ENCODE measurements at regions not wholly inside any gene's neighbourhood (a gene's known extent, or its start where the extent isn't known, plus 50 kb on each side); places are given as distances from the start of the nearest gene placed in this dataset.
"Not testable (repeated sequence)": the region's sequence is repeated elsewhere in the genome, so short reads cannot be mapped to it uniquely, and the experiment has no call there.

DNA sequence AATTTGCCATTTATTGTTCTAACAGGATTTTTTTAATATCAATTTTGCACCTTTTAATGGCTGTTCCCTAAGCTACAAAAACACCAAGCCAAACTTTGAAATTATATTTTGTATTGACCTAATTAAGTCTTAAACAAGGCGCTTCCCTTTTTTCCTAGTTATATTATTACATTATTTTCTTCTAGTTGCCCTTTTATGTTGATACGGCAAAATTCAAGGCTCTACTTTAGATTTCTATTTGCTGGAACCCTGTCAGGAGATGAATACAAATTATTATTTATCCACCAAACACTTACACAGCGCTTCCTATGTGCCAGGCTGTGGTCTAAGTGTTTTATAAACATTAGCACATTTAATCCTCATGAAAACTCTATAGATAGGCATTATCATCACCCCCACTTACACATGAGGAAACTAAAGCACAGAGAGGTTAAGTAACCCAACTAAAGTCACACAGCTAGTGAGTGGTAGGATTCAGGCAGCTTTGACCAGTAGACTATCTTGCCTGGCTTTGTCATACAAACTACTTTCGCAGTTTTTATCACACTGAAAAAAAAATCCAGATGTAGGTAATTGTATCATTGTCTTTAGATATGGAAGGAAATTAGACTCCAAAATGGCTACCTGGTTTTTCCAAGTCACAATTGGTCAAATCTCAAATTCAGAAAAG lies 456.5 kb downstream of the STK39 start:
- DNase-seq, result no peak

- no peak for DNase-seq
These were observed 457.2 kb downstream of the STK39 start for GRCh38 chr2:167790189-167790588.

GRCh38 chr2:167787562-167787961 lies 459.8 kb downstream of the STK39 start:
- DNase-seq, result no peak

DNA sequence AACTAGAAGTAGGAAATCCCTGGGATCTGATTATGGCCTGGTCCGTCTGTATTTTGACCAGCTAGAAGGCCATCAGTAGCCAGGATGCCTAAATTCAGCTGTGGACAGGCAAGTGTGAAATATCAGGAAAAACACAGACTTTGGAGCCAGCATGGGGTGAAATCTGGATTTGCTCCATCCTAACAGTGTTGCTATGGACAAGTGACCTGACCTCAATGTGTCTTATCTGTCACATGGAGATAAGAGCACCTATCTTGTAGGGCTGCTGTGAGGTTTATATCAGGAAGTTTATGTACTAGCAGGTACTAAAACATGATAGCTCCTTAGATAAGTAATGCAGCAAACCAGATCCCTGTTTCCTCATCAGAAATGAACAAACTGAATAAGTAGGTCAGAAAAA lies 460.4 kb downstream of the STK39 start:
- no peak for DNase-seq

DNA sequence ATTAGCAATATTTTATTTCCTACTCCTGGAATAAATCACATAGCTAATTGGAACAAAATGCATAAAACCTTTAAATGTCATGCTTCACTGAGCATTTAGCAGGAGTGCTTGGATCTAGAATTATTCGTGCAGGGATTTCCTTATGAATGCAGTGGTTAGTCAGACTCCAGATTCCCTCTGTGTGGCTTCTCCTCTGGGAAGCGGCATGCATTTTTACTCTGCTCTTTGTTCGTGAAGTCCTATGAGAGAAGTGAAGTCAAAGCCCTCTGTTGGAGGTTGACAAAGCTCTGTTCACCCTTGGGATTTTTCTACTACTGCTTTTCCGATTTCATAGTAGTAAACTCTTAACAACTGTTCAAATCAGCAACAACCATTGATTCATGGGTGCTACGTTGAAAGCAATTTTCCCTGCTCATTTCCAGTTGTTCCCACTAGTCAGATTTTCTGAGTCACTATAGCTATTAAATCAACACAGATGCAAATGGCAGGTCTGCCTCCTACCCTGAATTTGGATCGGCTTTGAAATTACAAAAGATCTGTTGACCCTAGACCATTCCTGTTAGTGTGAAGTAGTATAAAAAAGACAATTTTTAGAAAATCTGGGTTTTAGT lies 461.7 kb downstream of the STK39 start:
- no peak for DNase-seq

GRCh38 chr2:167784084-167784425 lies 463.3 kb downstream of the STK39 start:
- no peak for DNase-seq

DNA sequence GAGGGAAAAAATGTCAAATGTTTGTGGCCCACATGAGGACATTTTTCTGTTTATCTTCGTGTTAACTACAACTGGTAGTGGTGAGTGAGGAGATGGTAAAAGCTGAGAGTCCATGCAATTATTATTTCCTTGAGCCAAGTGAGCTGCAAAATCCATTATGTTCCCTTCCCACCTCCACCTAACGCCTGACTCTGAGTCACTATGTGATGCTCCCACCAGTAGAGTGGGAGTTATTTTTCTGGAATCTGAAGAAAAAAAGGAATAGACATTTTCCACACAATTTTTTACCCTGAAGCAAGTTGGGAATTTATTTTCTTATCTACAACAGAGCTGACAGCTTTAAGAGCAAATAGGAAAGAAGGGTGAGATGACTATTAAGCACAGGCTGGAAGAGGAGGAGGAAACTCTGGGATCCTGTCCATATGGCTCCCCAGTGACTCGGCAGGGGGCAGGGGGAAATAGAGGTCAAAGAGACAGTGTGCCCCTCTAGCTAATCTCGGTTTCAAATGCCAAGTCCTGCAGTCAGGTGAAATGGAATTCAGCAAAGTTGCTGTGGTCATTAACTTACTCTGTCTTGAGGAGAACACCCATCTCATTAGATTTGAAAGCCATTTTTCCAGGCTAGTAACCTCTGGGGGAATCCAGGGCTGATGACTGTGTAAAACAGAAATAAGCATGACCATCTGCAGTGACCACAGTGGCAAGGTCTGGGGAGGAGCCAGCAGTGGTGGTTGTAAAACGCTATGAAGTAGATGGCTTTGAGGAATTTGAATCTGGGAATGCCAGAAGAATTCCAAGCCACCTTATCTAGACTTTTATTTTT lies 463.9 kb downstream of the STK39 start:
- DNase-seq, result no peak

GRCh38 chr2:167781629-167782028 lies 465.8 kb downstream of the STK39 start:
- DNase-seq, result not testable (repeated sequence)

GRCh38 chr2:167776359-167776758 lies 471.0 kb downstream of the STK39 start:
- DNase-seq, result no peak

DNA sequence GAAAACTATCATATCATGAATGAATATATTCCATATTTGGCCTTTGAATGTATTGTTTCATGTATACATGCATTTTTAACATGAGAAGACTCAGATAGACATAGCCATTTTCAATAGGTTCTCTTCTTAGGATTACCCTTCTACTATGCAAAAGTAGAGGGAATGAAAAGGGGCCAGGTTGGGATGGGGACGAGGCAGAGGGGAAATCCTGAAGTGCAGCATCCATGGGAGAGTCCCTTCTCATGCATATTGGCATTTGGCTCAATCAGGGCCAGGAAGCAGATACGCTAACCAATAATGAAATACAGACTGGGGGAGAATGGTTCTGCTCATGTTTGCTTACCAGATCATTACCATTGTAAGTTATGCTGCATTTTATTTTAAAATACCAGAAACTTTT lies 475.8 kb downstream of the STK39 start:
- no peak for DNase-seq

DNA sequence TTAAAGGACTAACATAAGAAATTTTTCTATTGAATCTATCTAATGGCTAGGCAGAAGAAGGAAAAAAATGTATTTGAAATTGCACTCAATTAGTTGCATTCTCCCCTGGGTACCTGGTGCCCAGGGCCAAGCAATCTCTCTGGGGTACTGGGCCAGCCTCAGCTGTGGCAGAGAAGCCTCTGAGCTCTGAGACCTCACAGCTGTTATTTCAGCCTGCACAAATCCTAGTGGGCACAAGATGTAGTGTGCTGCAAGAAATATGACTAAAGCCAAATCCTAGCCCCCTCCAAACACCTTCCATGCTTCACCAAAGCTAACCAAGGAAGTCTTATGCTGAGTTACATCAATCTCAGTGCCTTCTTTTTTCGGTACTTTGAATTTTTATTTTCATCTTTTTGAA lies 478.4 kb downstream of the STK39 start:
- no peak for DNase-seq

DNA sequence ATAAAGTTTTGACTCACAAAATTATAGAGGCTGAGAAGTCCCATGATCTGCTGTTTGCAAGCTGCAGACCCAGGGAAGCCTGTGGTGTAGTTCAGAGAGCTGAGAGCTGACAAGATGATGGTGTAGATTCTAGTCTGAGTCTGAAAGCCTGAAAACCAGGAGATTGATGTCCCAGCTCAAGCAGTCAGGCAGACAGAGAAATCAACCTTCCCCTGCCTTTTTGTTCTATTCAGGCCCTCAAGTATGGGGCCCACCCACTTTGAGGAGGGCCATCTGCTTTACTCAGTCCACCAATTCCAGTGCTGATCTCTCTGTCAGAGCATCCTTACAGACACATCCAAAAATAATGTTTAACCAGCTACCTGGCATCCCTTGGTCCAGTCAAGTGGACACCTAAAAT lies 479.6 kb downstream of the STK39 start:
- DNase-seq, result no peak

DNA sequence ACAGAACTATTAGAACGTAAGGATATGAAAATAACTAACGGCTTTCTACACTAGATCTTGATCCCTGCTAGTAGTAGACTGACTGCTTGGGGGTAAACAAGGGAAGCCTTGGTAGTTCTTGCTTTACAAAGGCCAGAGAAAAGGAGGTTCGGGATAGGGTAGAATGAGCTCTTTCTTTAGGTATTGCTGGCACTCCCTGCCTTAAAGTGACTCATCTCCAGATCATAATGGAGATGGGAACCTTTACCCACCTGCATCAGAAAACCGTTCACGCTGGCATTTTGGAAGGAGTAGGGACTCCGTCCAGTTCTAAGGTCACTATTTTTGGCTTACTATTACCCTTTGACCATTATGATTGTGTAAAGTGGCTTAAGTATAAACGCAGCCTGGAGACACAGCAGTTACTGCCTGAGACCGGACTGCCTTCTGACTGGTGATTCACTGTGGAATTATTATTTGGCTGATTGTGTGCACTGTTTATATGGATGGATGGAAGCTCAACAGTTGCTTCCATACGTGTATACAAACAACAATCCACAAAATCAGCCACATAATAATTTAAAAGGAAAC lies 482.5 kb downstream of the STK39 start:
- no peak for DNase-seq

GRCh38 chr2:167761465-167762136 lies 485.8 kb downstream of the STK39 start:
- DNase-seq, result no peak

- no peak for DNase-seq
These were observed 487.9 kb downstream of the STK39 start for GRCh38 chr2:167759531-167759930.

GRCh38 chr2:167758292-167758691 lies 489.1 kb downstream of the STK39 start:
- DNase-seq, result no peak

DNA sequence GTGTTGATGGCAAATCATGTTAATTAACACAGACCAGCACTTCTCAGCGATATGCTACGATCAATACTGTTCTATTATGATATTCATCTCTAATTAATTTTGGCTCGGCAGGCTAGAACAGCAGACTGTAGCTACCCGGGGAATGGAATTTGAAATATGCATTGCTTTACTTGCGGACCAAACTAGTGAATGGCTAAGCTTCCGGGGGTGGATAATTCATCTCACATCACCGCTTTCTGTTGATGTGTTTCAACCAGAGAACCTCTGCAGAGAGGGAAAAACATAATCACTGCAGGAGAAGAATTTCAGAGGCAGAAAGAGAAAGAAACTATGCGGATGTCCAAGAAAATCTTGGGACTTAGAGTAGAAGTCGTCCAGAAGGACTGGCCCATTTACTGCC lies 490.9 kb downstream of the STK39 start:
- DNase-seq, result no peak

GRCh38 chr2:167753142-167753541 lies 494.3 kb downstream of the STK39 start:
- no peak for DNase-seq

GRCh38 chr2:167752734-167753133 lies 494.7 kb downstream of the STK39 start:
- DNase-seq, result no peak

DNA sequence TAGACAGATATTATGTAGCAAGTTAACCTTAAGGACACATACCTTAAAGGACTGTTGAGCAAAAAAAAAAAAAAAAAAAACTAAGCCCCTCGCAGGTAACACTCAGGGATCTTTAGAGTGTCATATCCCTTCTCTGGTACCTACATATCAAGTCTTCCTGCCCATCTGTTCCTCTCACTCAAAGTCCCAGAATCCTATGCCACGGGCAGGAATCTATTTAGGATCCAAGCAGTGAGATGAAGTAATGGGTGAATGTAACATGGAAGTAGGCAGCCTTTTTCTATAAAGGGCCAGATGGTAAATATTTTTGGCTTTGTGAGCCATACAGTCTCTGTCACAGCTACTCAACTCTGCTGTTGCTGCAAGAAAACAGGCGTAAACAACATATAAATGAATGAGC lies 496.7 kb downstream of the STK39 start:
- no peak for DNase-seq

DNA sequence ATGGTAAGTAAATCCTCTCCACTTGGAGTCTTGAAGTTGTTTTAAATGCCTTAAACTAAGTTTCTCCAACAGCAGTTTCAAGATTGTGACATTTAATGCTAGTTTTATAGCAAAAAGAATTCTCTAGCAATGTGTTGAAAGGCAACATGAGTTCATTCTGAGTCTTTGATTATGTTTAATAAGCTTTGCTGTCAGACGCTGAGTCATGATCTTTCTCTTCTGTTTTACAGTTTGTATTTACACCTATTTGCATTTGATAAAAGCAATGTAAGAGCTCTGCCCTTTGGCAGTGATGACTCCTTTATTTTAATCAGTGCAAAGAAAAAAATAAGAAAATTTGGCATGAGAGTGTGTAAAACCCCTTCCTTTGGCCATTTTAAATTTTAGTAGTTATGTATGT lies 497.7 kb downstream of the STK39 start:
- DNase-seq, result no peak

GRCh38 chr2:167749016-167749415 lies 498.4 kb downstream of the STK39 start:
- DNase-seq, result no peak

GRCh38 chr2:167748536-167748935 lies 498.9 kb downstream of the STK39 start:
- no peak for DNase-seq

All from occipital lobe (tissue), 1 donor.